ENCODE measurements at regions not wholly inside any gene's neighbourhood (a gene's known extent, or its start where the extent isn't known, plus 50 kb on each side); places are given as distances from the start of the nearest gene placed in this dataset.

GRCh38 chr12:43113135-43113534 lies 438.9 kb downstream of the ADAMTS20 start:
- TF ChIP-seq POLR2A (IDR thresholded peaks at IDR 0.05; ENCODE audit: extremely low read depth, insufficient read length) = no peak
- TF ChIP-seq CTCF (IDR thresholded peaks at IDR 0.05; ENCODE audit: low read depth, low read length) = no peak
- TF ChIP-seq MAX (IDR thresholded peaks at IDR 0.05; ENCODE audit: low read depth, low read length) = no peak
